Mesothelial cell of epicardium (in vitro differentiated cells): ENCODE measurements at regions not wholly inside any gene's neighbourhood (a gene's known extent, or its start where the extent isn't known, plus 50 kb on each side); places are given as distances from the start of the nearest gene placed in this dataset.

Experiments used
- DNase-seq, 2 experiments: peaks; one replicate each; pipeline ENCODE4 v3.0.0; 2021; ENCODE audit warnings: low spot score in 2 of 2; ENCODE audit not compliant: unreplicated experiment in 2 of 2
- H3K27ac Mint-ChIP-seq: 2 replicates; pipeline ENCODE4 v1.8.0; 2021; ENCODE audit warnings: mixed read lengths
- H3K27me3 Mint-ChIP-seq: 2 replicates; pipeline ENCODE4 v1.8.0; 2021; ENCODE audit warnings: low read depth, mixed read lengths
- H3K36me3 Mint-ChIP-seq: 2 replicates; pipeline ENCODE4 v1.8.0; 2021; ENCODE audit warnings: mixed read lengths
- H3K4me1 Mint-ChIP-seq: 2 replicates; pipeline ENCODE4 v1.8.0; 2021; ENCODE audit warnings: mixed read lengths
- H3K4me3 Mint-ChIP-seq: 2 replicates; pipeline ENCODE4 v1.8.0; 2021; ENCODE audit warnings: mild to moderate bottlenecking, moderate library complexity, mixed read lengths
- H3K9me3 Mint-ChIP-seq: 2 replicates; pipeline ENCODE4 v1.8.0; 2021; ENCODE audit warnings: mixed read lengths
- TF ChIP-seq, protein P1 (sequence below): fragments of 200-600 bp; sonication (generic); IDR thresholded peaks from one replicate; pipeline ENCODE4 v1.5.0; 2021; ENCODE audit warnings: antibody characterized with exemption; ENCODE audit not compliant: unreplicated experiment

DNA sequence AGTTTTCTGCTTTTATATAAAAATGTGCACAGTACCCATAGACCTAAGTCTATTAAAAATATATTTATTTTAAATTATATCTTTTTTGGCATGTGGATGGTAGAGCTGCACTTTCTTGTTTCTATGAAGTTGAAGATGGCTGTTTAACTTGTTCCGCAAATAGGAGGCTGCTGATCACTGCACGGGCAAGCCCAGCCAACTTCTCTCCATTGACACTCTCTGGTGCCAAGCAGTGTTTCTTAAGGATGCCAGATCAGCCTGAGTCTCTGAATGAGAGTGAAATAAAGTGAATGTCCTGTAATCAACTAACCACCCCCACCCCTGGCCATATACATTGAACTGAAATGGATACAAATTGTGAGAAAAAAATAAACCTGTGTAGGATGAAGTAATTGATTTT is 202.9 kb upstream of the KLHL1 start:
- Mint-ChIP-seq H3K27ac (no peak overlapping the region), H3K27me3 (no peaks in the 10 kb centered on the region), H3K36me3 (no peaks in the 10 kb centered on the region), H3K4me3 (no peak overlapping the region), H3K4me1 (no peaks in the 10 kb centered on the region), H3K9me3 (no peaks in the 10 kb centered on the region)
- DNase-seq, result no peak
- TF ChIP-seq, protein P1, sequence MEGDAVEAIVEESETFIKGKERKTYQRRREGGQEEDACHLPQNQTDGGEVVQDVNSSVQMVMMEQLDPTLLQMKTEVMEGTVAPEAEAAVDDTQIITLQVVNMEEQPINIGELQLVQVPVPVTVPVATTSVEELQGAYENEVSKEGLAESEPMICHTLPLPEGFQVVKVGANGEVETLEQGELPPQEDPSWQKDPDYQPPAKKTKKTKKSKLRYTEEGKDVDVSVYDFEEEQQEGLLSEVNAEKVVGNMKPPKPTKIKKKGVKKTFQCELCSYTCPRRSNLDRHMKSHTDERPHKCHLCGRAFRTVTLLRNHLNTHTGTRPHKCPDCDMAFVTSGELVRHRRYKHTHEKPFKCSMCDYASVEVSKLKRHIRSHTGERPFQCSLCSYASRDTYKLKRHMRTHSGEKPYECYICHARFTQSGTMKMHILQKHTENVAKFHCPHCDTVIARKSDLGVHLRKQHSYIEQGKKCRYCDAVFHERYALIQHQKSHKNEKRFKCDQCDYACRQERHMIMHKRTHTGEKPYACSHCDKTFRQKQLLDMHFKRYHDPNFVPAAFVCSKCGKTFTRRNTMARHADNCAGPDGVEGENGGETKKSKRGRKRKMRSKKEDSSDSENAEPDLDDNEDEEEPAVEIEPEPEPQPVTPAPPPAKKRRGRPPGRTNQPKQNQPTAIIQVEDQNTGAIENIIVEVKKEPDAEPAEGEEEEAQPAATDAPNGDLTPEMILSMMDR, result no peak

DNA sequence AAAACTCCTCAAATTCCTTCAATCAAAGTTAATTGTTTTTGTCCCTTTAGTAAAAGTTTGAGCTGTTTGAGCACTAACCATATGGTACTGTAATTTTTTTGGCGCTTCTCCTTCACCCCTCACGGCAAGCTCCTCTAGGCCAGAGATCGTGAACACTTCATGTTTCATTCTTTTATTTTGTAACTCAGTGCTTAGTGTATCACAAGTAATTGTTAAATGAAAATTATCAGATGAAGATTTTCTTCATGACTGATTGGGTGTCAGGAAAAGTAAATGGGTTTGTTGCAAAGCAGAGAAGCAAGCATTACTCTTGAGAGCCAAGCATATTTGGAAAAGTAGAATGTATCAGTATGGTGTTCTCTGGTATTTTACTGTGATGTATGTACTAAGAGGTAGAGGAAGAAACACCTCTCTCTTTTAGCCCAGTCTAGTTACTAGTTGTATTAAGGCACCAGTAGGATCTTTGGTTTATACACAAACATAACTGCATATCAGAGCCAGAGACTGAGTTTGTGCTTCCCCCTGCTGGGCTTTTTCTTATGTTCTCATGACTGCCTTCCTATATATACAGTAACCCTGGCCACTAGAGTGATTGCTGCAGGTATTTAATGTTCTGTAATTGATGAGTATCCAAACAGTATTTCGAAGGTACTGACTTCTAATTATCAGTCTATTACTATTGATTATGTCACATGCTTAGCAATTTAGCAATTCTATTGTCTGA is 202.3 kb upstream of the KLHL1 start:
- Mint-ChIP-seq H3K27ac (no peak overlapping the region), H3K36me3 (no peaks in the 10 kb centered on the region), H3K4me1 (no peaks in the 10 kb centered on the region), H3K4me3 (no peak overlapping the region), H3K27me3 (no peaks in the 10 kb centered on the region), H3K9me3 (no peaks in the 10 kb centered on the region)
- TF ChIP-seq, protein P1, result peak; percentile 18
- DNase-seq, result no peak

DNA sequence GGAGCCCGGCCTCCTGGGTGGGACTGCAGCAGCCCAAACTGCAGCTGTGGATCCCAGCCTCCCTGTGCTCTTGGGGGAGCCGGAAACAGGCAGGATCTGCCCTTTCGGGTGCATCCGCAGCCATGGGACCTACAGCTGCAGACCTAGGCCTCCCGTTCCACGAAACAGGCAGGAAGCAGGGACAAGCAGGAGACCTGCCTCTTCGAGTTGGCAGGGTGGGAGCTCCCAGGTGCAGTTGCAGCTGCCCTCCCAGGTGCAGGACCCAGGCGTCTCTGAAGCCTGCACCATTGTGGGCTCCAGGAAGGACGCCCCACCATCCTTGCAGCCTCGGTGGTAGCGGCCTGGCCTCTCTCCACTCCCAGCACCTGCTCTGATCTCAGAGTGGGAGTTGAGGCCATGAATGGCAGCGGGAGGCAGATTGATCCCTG is 189.0 kb upstream of the KLHL1 start:
- TF ChIP-seq, protein P1, result no peak
- no peaks in the 10 kb centered on the region for H3K4me1 Mint-ChIP-seq
- H3K36me3 Mint-ChIP-seq, result peaks cover 2% of the 10 kb centered on the region
- DNase-seq, result no peak
- H3K27ac Mint-ChIP-seq, result no peak overlapping the region
- peaks cover 26% of the 10 kb centered on the region for H3K9me3 Mint-ChIP-seq
- no peak overlapping the region for H3K4me3 Mint-ChIP-seq
- H3K27me3 Mint-ChIP-seq, result no peaks in the 10 kb centered on the region

- Mint-ChIP-seq H3K36me3 (no peaks in the 10 kb centered on the region), H3K4me3 (no peak overlapping the region), H3K9me3 (peaks cover 4% of the 10 kb centered on the region), H3K4me1 (no peaks in the 10 kb centered on the region), H3K27me3 (no peaks in the 10 kb centered on the region), H3K27ac (no peak overlapping the region)
- TF ChIP-seq, protein P1, result no peak
- no peak for DNase-seq
Measured at GRCh38 chr13:70284371-70284770, 176.1 kb upstream of the KLHL1 start.

GRCh38 chr13:70275841-70276240 is 167.6 kb upstream of the KLHL1 start:
- no peaks in the 10 kb centered on the region for H3K9me3 Mint-ChIP-seq
- H3K27ac Mint-ChIP-seq, result no peak overlapping the region
- TF ChIP-seq, protein P1, result no peak

More at GRCh38 chr13:70275841-70276240, 167.6 kb upstream of the KLHL1 start:
- no peak for DNase-seq
- Mint-ChIP-seq H3K27me3 (peaks cover 2% of the 10 kb centered on the region), H3K4me1 (no peaks in the 10 kb centered on the region), H3K36me3 (no peaks in the 10 kb centered on the region), H3K4me3 (no peak overlapping the region)
